ENCODE measurements at regions not wholly inside any gene's neighbourhood (a gene's known extent, or its start where the extent isn't known, plus 50 kb on each side); places are given as distances from the start of the nearest gene placed in this dataset.

DNA sequence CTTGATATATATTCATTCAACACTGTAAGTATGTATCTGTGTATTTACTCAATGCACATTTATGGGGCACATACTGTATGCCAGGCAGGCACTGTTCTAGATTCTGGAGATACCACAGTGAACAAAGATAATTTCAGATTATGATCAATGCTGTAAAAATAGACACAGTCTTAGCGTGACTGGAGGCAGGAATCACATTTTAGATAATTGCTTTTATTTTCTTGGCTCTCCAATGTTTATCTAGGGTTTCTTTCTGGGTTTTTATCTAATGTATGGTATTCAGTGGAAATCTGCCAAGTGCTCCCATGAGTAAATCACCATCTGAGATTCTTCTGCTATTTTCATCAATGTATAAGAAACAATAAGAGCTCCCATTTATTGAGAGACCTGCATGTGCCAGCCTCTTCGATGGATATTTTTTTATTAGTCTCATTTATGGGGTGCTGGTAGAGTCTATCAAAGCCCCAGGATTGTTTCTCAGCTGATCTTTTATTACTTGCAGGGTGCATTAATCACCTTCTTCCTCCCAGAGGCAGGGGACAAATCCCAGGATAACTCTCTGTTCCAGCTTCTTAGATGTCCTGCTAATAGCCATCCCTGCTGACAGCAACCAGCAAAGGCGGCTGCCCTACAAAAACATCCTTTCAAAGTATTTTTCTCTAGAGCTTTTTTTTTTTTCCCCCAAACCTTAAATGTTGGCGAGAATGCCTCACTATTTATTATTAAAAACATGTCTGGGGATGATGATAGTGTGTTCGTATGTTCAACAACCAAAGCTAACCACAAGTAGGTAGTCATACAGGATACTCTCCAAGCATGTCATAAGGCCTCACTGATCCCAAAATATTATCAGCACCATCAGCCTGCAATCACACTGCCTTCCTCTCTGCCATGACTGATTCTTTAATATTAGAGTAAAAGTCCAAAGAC, 331.0 kb upstream of the RASGRP1 start:
- Histone ChIP-seq H3K4me2 (ENCODE audit: low read length) (no peak overlapping the region), H3K9me3 (ENCODE audit: insufficient read depth, low read depth, low read length) (no peaks in the 10 kb centered on the region), H2AK5ac (ENCODE audit: low read length) (no peak overlapping the region), H3K18ac (ENCODE audit: low read length) (no peak overlapping the region), H2AFZ (ENCODE audit: insufficient read depth, low read length, poor library complexity) (no peak overlapping the region), H3K4me3 (ENCODE audit: low read depth, low read length) (no peak overlapping the region), H3K79me2 (ENCODE audit: control insufficient read depth, insufficient read depth, low read length, poor library complexity) (no peaks in the 10 kb centered on the region), H4K12ac (ENCODE audit: low read depth, low read length) (no peak overlapping the region), H3K27ac (ENCODE audit: low read depth, low read length) (no peak overlapping the region), H3K27me3 (ENCODE audit: insufficient read depth, low read length) (no peaks in the 10 kb centered on the region), H3K23ac (ENCODE audit: low read length) (no peak overlapping the region), H3K4ac (ENCODE audit: low read depth, low read length) (no peak overlapping the region), H3K9ac (ENCODE audit: low read length) (no peak overlapping the region), H4K8ac (ENCODE audit: low read depth, low read length) (no peak overlapping the region), H3K4me1 (ENCODE audit: control insufficient read depth in 1 of 2, insufficient read depth in 2 of 2, low read length in 2 of 2) (peaks cover 0 to 2% of the 10 kb centered on the region in 2 experiments), H2BK120ac (ENCODE audit: insufficient read depth, low read length, poor library complexity) (no peak overlapping the region), H3K79me1 (ENCODE audit: low read length) (peaks cover 1% of the 10 kb centered on the region), H4K91ac (ENCODE audit: low read depth, low read length) (no peak overlapping the region), H2BK12ac (ENCODE audit: low read length) (no peak overlapping the region), H3K14ac (ENCODE audit: low read length) (no peak overlapping the region), H3K36me3 (ENCODE audit: control insufficient read depth in 1 of 2, insufficient read depth in 2 of 2, low read length in 2 of 2) (no peaks in the 10 kb centered on the region), H2BK5ac (ENCODE audit: low read depth, low read length, poor library complexity) (no peak overlapping the region)
- DNase-seq = no peak
- no CpG with 5 or more reads among the region's 5 CpGs for WGBS (ENCODE audit: extremely low coverage, insufficient coverage, insufficient read length)

DNA sequence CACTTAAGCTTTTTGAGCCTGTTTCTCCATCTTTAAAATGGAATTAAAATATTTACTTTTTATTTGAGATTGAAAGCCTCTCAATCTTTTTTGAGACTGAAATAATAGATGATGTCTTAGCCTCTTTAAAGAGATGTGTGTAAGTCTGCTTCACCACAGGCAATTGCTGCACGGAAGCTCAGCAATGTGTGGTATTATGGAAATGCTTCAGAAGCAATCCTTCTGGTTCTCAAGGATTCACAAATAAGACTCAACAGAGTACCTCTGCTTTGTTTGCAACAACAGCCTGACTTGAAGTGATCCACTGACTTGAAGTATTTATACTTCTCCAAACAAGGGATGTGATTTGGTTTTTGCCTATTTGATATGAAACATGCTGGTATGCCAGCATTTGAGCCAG, 332.0 kb upstream of the RASGRP1 start:
- no peaks in the 10 kb centered on the region for H3K36me3 ChIP-seq (ENCODE audit: control insufficient read depth in 1 of 2, insufficient read depth in 2 of 2, low read length in 2 of 2)
- H3K4me2 ChIP-seq (ENCODE audit: low read length) = no peak overlapping the region
- no peak overlapping the region for H3K23ac ChIP-seq (ENCODE audit: low read length)
- WGBS (ENCODE audit: extremely low coverage, insufficient coverage, insufficient read length) = no CpG with 5 or more reads among the region's 1 CpG
- no peak overlapping the region for H3K4ac ChIP-seq (ENCODE audit: low read depth, low read length)
- H3K27me3 ChIP-seq (ENCODE audit: insufficient read depth, low read length) = no peaks in the 10 kb centered on the region
- H3K4me3 ChIP-seq (ENCODE audit: low read depth, low read length) = no peak overlapping the region
- DNase-seq = peak in 1 of 2 donors; percentile 29
- no peak overlapping the region for H2BK12ac ChIP-seq (ENCODE audit: low read length)
- H2BK120ac ChIP-seq (ENCODE audit: insufficient read depth, low read length, poor library complexity) = no peak overlapping the region
- H3K9ac ChIP-seq (ENCODE audit: low read length) = no peak overlapping the region
- no peak overlapping the region for H4K8ac ChIP-seq (ENCODE audit: low read depth, low read length)
- no peaks in the 10 kb centered on the region for H3K9me3 ChIP-seq (ENCODE audit: insufficient read depth, low read depth, low read length)
- no peak overlapping the region for H4K12ac ChIP-seq (ENCODE audit: low read depth, low read length)
- H2BK5ac ChIP-seq (ENCODE audit: low read depth, low read length, poor library complexity) = no peak overlapping the region
- H4K91ac ChIP-seq (ENCODE audit: low read depth, low read length) = no peak overlapping the region
- no peaks in the 10 kb centered on the region for H3K79me1 ChIP-seq (ENCODE audit: low read length)
- H3K27ac ChIP-seq (ENCODE audit: low read depth, low read length) = no peak overlapping the region
- no peak overlapping the region for H2AFZ ChIP-seq (ENCODE audit: insufficient read depth, low read length, poor library complexity)
- peaks cover 0 to 2% of the 10 kb centered on the region in 2 experiments for H3K4me1 ChIP-seq (ENCODE audit: control insufficient read depth in 1 of 2, insufficient read depth in 2 of 2, low read length in 2 of 2)
- H3K14ac ChIP-seq (ENCODE audit: low read length) = no peak overlapping the region
- H2AK5ac ChIP-seq (ENCODE audit: low read length) = no peak overlapping the region
- H3K79me2 ChIP-seq (ENCODE audit: control insufficient read depth, insufficient read depth, low read length, poor library complexity) = no peaks in the 10 kb centered on the region
- H3K18ac ChIP-seq (ENCODE audit: low read length) = no peak overlapping the region

DNA sequence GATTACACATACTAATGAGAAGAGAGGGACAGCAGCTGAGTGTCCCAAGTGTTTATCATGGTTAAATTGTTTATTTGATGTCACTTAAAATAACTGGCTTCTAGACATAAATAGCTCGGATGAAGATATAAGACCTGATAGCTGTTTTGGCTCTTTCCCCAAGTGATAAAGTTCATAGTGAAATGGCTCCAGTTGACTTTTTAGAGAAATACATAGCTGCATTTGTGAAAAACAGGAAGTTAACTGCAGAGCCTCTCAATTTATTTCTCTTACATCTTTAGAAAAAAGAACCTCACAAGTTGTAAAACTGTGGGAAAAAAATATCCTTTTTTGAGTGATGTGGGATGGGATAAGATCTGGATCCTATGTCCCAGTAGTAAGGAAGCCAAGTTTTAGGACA, 332.9 kb upstream of the RASGRP1 start:
- Histone ChIP-seq H3K4me3 (ENCODE audit: low read depth, low read length) (no peak overlapping the region), H3K4me2 (ENCODE audit: low read length) (no peak overlapping the region), H3K9ac (ENCODE audit: low read length) (no peak overlapping the region), H3K4ac (ENCODE audit: low read depth, low read length) (no peak overlapping the region), H3K9me3 (ENCODE audit: insufficient read depth, low read depth, low read length) (no peaks in the 10 kb centered on the region), H4K8ac (ENCODE audit: low read depth, low read length) (no peak overlapping the region), H3K18ac (ENCODE audit: low read length) (no peak overlapping the region), H4K91ac (ENCODE audit: low read depth, low read length) (no peak overlapping the region), H4K12ac (ENCODE audit: low read depth, low read length) (no peak overlapping the region), H2BK12ac (ENCODE audit: low read length) (no peak overlapping the region), H2AFZ (ENCODE audit: insufficient read depth, low read length, poor library complexity) (no peak overlapping the region), H3K23ac (ENCODE audit: low read length) (no peak overlapping the region), H3K4me1 (ENCODE audit: control insufficient read depth in 1 of 2, insufficient read depth in 2 of 2, low read length in 2 of 2) (peaks cover 0 to 2% of the 10 kb centered on the region in 2 experiments), H3K27ac (ENCODE audit: low read depth, low read length) (no peak overlapping the region), H3K79me2 (ENCODE audit: control insufficient read depth, insufficient read depth, low read length, poor library complexity) (no peaks in the 10 kb centered on the region), H3K79me1 (ENCODE audit: low read length) (no peaks in the 10 kb centered on the region), H2BK120ac (ENCODE audit: insufficient read depth, low read length, poor library complexity) (no peak overlapping the region), H2BK5ac (ENCODE audit: low read depth, low read length, poor library complexity) (no peak overlapping the region), H2AK5ac (ENCODE audit: low read length) (no peak overlapping the region), H3K27me3 (ENCODE audit: insufficient read depth, low read length) (no peaks in the 10 kb centered on the region), H3K14ac (ENCODE audit: low read length) (no peak overlapping the region), H3K36me3 (ENCODE audit: control insufficient read depth in 1 of 2, insufficient read depth in 2 of 2, low read length in 2 of 2) (no peaks in the 10 kb centered on the region)
- WGBS (ENCODE audit: extremely low coverage, insufficient coverage, insufficient read length) = no CpG with 5 or more reads among the region's 1 CpG
- no peak for DNase-seq

GRCh38 chr15:38898236-38898635, 333.6 kb upstream of the RASGRP1 start:
- DNase-seq = no peak
- no peak overlapping the region for H2AK5ac ChIP-seq (ENCODE audit: low read length)
- no peak overlapping the region for H4K12ac ChIP-seq (ENCODE audit: low read depth, low read length)
- H2BK12ac ChIP-seq (ENCODE audit: low read length) = no peak overlapping the region
- no peaks in the 10 kb centered on the region for H3K27me3 ChIP-seq (ENCODE audit: insufficient read depth, low read length)
- no peak overlapping the region for H3K4ac ChIP-seq (ENCODE audit: low read depth, low read length)
- H2BK120ac ChIP-seq (ENCODE audit: insufficient read depth, low read length, poor library complexity) = no peak overlapping the region
- no peak overlapping the region for H3K4me3 ChIP-seq (ENCODE audit: low read depth, low read length)
- no peak overlapping the region for H4K8ac ChIP-seq (ENCODE audit: low read depth, low read length)
- H4K91ac ChIP-seq (ENCODE audit: low read depth, low read length) = no peak overlapping the region
- no peak overlapping the region for H2BK5ac ChIP-seq (ENCODE audit: low read depth, low read length, poor library complexity)
- no peak overlapping the region for H3K4me2 ChIP-seq (ENCODE audit: low read length)
- no peaks in the 10 kb centered on the region for H3K36me3 ChIP-seq (ENCODE audit: control insufficient read depth in 1 of 2, insufficient read depth in 2 of 2, low read length in 2 of 2)
- no peak overlapping the region for H3K18ac ChIP-seq (ENCODE audit: low read length)
- H3K14ac ChIP-seq (ENCODE audit: low read length) = no peak overlapping the region
- H3K9ac ChIP-seq (ENCODE audit: low read length) = no peak overlapping the region
- H3K9me3 ChIP-seq (ENCODE audit: insufficient read depth, low read depth, low read length) = no peaks in the 10 kb centered on the region
- no peaks in the 10 kb centered on the region for H3K79me2 ChIP-seq (ENCODE audit: control insufficient read depth, insufficient read depth, low read length, poor library complexity)
- H3K27ac ChIP-seq (ENCODE audit: low read depth, low read length) = no peak overlapping the region
- H3K79me1 ChIP-seq (ENCODE audit: low read length) = no peaks in the 10 kb centered on the region
- H3K23ac ChIP-seq (ENCODE audit: low read length) = no peak overlapping the region
- peaks cover 0 to 2% of the 10 kb centered on the region in 2 experiments for H3K4me1 ChIP-seq (ENCODE audit: control insufficient read depth in 1 of 2, insufficient read depth in 2 of 2, low read length in 2 of 2)
- WGBS (ENCODE audit: extremely low coverage, insufficient coverage, insufficient read length) = no CpG with 5 or more reads among the region's 1 CpG
- H2AFZ ChIP-seq (ENCODE audit: insufficient read depth, low read length, poor library complexity) = no peak overlapping the region

Data from trophoblast cell (in vitro differentiated cells and primary cell).